LoVo (cell line): ENCODE measurements at regions not wholly inside any gene's neighbourhood (a gene's known extent, or its start where the extent isn't known, plus 50 kb on each side); places are given as distances from the start of the nearest gene placed in this dataset.
A peak's percentile ranks its signal among the peaks of the same experiment; 100 is the strongest.
"Not testable (repeated sequence)": the region's sequence is repeated elsewhere in the genome, so short reads cannot be mapped to it uniquely, and the experiment has no call there.

Experiments
- DNase-seq: peaks from one replicate; pipeline ENCODE4 v3.0.0-alpha.2; 2016; ENCODE audit warnings: low spot score

DNA sequence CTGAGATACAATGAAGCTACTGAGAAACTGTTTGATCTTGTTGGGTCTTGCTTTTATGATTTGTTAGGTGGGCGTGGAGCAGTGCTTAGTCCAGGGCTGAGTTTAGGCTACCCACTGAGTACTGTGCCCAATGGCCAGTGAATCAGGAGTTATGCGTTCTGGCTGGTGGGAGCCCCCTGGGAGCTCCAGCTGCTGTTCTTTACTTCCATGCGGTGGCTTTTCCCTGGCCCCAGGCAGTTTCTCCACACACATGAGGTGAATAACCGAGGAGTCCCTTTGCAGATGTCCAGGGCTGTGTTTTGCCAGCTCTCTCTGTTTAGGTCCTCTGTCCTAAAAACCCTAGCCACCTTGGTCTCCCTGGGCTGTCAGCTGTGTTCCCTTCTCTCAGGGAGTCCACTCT lies 106.5 kb downstream of the KLF13 start:
- DNase-seq, result no peak

DNA sequence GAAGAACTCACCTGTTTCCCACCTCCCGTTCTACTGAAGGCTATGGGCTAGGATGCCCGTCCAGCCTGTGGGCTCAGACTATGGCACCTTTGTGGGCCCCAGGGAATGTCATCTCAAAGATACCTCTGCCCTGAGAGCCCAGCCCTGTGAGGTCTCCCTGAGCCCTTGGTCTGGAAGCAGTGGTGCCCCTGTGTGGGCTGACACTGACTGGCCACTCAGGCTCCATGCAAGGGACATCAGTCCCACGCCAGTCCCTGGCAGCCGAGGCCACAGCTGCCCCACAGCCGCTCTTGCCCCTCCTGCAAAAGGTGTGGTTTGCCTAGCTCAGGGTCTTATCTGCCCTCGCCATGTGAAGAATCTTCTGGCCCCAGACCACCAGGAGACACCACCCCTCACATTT lies 106.9 kb downstream of the KLF13 start:
- no peak for DNase-seq

DNA sequence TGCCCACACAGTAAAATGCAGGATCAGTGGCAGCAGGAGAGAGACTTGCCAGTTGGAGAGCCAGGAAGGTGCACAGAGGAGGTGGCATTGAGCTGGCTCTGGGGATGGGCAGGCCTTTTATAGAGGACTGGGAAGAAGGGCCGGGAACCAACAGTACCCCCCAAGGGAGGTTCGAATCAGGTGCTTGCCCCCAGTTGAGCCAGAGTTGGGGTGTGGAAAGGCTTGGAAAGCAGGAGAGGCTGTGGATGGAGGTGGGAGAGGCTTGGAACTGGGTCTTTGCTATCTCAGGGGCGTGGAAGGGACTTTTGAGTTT lies 107.6 kb downstream of the KLF13 start:
- DNase-seq, result no peak

DNA sequence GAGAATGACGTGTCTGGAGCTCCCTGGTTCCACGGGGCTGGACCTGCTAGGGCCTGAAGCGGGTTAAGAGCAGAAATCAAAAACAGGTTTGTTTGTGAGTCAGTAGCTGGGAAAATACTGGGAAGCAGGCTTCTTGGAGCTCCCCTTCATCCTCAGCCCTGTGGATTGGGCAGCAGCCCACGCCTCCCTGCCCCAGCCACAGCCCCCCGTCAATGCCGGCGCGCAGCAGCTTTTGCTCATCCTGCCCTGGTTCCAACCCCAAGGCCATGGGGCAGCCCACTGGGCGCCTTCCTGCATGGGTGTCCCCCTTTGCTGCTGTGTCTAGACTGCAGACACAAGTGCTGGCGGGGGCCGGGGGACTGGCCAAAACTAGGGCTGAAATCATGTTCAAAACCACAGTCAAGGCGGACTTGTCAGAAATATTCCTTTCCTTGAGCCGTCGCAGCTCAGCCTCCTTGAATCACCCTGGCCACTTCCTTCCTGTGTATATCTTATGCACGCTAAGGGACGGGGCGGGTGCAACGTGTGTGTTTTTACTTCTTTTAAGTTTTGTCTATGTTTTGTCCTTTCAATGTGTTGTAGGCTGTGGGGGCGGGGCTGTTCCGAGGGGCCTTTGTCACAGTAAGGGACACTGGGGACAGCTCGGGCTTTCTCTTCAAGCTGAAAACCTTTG lies 108.1 kb downstream of the KLF13 start:
- no peak for DNase-seq

DNA sequence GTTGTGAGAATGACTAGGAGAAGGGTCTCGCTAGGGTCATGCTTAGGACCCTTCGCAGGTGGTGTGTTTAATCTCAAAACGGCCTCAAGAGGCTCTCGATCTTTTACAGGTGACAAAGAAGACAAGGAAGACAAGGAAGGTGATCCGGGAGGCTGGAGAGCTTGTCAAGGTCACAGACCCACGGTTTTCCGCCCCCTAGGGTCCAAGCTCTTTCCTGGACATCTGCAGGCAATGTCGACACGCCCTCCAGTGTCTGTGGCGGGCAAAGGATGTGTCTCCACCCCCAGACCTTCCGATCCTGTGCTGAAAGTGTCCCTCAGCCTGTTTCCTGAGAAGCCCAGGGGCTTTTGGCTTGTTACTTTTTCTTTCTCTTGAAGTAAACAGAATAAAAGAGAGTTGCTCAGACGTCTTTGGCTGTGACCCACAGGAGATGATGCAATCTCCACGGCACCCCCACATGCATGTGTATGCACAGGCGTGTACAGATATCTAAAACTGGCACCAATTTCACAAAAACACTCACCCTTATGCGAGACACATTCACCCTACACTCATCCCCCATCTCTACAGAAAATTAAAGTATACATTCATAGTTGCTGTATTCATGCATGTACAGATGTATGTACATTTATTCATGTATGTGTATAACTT lies 108.8 kb downstream of the KLF13 start:
- DNase-seq, result peak; percentile 59

DNA sequence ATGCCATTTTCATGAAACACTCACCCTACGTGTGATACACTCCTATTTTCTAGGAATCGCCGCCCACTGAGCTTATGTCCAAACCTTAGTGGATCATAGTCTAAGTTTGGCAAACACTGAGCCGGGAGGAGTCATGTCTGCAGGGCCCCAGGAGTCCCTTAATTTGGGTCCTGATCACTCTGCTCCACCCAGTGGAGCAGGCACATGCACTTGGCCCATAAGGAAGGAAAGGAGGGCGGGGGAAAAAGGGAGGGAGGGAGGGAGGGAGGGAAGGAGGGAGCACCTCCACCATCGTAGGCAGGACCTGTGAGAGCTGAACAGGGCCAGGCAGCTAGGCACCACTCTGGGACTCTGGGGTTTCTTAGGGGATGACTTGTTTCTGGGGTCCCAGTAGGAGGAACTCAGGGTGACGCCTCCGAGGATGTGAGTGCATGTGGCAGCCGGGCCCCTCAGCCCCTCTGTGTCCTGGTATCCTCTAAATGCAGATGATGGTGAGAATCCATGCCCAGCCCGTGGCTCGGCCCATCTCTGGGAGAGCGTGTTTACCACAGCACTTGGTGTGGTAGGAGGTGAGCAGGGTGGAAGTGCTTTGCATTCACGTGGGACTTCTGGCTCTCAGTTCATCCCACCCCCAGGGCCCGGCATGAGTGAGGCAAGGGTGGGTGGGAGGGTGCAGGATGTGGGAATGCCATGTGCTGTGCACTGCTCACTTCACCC lies 109.4 kb downstream of the KLF13 start:
- DNase-seq, result no peak

DNA sequence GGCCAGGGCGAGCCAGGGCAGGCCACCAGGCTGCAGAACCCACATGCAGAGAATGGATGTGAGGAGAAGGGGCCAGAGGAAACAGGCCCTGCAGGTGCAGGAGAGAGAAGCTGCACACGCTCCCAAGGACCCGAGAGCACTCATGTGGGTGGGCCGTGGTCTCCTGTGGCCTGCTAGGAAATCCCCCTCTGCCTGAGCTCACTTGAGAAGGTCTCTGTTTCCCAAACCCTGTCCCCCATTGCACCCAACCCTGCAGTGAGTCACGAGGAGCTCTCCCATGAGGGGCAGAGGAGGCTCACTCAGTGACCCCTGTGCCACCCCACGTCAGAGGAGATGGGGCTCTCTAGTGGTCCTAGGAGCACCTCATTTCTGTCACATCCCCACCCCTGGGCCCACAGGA lies 111.1 kb downstream of the KLF13 start:
- DNase-seq, result no peak

DNA sequence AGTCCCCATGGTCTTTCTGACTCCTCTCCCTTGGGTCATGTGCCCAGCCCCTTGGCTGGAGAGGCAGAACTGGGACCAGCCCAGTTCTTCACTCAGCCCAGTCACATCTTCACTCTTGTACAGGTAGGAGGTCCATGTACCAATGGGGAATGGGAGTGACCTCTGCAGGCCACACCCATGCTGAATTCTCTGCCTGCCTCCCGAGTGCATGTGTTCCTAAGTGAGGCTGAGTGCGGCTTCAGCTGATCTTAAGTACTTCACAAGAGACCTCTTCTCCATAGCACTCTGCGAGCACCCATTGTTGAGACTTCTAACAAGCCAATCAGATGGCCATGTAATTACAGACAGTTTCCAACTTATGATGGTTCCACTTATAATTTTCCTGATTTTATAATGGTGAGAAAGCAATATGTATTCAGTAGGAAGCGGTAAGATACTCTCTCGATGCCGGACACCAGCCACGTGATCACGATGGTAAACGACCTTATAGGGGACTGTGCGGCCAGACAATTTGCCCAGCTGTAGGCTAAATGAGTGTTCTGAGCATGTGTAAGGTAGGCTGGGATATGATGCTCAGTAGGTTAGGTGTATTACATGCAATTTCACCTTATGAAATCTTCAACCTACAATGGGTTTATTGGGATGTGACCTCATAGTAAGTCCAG lies 112.1 kb downstream of the KLF13 start:
- no peak for DNase-seq

DNA sequence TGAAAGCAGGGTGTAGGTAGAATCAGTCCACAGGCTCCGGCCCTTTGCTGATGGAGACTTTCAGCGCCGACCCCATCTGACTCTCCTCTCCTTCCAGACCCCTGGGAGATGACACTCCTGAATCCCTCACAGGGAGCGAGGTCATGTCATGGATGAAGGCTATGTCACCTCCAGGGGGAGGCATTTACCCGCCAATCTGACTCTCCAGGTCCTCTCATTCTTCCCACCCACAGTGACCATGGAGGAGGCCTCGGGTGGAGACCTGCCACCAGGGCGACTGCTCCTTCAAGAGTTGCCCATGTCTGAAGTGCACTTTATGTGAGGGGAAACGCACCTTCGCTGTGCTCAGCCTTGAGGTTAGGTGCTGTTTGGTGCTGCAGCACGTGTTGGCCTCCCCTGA lies 112.7 kb downstream of the KLF13 start:
- no peak for DNase-seq

DNA sequence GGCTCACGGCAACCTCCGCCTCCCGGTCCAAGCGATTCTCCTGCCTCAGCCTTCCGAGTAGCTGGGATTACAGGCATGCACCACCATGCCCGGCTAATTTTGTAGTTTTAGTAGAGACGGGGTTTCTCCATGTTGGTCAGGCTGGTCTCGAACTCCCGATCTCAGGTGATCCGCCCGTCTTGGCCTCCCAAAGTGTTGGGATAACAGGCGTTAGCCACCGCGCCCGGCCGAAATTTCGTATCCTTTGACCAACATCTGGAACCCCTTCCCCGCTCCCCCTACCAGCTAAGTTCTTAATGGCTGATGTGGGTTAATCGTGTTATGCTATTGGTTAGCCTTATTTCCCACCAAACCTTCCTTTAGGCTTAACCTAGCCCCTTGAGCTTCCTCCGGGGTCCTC lies 113.6 kb downstream of the KLF13 start:
- not testable (repeated sequence) for DNase-seq

DNA sequence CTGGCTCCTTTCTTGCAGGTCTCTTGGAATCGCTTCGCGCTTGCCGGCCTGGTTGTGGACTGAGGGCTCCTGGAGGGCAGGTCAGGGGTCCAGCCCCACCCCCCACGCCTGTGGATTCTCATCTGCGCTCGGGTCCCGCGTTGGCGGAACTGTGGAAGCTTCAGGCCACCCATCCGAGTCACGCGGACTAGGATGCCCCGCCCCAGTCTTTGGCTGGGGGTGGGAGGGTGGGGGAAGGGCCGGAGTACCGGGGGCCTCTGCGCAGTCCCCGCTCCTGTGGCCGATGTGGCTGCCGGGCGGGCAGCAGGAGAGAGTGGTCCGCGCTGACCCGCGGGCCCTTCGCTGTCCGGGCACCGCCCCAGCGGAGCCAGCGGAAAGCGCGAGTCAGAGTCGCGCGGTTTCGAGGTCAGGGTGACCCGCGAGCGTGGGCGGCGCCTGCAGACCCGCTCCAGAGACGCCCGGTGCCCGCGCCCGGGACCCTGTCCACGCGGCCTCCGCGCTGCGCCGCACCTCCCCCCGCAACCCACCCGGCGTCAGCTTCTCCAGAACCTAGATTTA lies 114.2 kb downstream of the KLF13 start:
- no peak for DNase-seq

DNA sequence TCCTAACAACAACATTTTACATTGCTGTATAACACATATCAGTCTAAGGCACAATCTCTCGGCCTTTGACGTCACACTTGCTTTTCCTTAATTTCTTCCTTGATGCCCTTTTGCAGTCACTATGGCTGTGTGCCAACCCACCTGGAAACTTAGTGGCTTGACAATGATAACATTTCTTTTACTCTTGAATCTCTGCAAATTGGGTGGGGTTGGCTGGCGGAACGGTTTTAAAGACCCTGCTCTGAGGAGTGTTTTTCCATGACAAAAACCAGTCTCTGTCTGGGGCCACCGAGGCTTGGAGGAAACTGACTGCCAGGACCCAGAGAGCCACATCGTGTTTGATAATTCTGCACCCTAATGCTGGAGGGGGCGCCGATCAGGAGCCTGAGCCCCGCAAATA lies 115.6 kb downstream of the KLF13 start:
- DNase-seq, result no peak

DNA sequence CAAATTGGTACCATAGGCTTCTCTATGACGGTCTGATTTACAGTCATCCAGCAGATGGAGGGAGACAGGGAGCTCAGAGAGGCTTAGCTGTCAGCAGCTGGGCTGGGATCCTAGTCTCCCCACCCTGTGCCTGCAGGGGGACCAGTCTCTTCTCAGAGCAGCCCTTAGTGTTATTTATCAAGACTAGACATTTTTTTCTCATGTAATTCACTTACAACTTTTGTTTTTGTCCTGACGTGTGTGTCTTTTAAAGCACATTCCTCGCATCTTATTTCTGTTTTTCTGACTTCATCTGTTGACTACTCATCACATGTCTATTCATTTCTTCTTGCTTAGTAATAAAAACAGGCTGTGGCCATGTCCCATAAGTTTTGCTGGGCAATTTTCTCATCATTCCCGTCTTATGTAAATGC lies 116.1 kb downstream of the KLF13 start:
- DNase-seq, result no peak

DNA sequence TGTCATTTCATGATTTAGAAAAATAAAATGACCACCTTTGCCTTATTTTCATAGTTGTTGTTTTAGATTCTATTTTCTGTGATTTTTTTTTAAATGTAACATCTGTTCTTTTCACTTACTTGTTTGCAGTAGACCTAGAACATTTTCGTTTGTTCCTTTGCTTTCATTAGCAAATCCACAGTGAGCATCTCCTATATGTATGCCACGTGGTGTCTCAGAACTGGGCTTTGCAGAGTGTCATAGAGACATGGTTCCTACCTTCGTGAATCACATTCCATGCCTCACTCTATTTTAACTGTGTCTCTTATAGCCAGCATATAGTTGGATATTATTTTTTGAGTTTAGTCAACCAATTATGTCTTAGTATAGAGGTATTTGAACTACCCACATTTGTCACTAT lies 118.2 kb downstream of the KLF13 start:
- DNase-seq, result no peak

DNA sequence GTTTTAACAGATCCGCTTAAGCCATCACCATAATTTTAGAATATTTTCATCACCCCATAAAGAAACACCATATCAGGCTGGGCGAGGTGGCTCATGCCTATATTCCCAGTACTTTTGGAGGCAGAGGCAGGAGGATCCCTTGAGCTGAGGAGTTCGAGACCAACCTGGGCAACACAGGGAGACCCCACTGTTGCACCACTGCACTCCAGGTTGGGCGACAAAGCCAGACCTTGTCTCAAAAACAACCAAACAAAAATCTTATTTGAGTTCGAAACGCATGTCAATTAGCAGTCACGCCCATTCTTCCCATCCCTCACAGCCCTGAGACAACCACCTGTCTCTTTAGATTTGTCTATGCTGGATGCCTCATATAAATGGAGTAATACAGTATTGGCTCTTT lies 119.9 kb downstream of the KLF13 start:
- DNase-seq, result no peak

DNA sequence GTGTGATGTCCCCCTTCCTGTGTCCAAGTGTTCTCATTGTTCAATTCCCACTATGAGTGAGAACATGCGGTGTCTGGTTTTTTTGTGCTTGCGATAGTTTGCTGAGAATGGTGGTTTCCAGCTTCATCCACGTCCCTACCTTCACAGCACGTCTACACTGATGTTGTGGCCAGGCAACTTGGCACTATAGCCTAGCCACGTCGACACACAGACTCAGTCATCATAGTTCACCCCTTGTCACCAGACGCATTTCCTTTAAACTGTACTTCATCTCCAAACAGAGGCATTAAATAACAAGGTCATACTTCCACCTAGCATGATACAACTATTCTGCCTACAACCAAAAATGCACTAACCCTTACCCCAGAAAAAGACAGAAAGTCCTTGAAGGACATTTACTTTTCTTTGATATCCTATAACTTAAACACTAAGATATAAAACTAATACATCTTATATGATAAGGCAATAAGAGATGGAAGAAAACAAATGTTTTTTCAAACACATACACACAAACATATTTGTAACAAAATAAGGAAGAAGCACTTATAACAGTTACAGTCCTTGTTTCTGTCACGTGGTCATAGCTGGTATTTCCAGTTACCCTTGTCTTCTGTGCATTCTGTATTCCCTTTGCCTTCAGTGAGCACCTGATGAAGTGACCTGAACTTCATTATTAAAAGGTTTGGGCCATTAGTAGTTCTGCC lies 121.4 kb downstream of the KLF13 start:
- DNase-seq, result no peak

DNA sequence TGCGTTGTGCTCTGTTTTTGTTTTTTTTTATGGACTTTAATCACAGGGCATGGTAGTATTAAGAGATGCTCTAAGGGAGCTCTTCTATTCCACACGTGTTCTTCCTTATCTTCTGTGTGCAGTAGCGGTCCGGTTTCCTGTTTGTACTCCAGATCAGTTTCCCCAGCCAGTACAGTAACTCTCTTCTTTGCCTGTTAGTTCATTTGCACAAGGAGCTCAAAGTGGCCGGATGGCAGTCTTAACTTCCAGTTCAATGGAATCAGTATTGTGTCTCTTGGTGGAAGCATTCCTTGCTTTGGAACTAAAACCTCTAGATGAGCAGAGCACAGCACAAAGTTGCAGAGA lies 122.0 kb downstream of the KLF13 start:
- no peak for DNase-seq

DNA sequence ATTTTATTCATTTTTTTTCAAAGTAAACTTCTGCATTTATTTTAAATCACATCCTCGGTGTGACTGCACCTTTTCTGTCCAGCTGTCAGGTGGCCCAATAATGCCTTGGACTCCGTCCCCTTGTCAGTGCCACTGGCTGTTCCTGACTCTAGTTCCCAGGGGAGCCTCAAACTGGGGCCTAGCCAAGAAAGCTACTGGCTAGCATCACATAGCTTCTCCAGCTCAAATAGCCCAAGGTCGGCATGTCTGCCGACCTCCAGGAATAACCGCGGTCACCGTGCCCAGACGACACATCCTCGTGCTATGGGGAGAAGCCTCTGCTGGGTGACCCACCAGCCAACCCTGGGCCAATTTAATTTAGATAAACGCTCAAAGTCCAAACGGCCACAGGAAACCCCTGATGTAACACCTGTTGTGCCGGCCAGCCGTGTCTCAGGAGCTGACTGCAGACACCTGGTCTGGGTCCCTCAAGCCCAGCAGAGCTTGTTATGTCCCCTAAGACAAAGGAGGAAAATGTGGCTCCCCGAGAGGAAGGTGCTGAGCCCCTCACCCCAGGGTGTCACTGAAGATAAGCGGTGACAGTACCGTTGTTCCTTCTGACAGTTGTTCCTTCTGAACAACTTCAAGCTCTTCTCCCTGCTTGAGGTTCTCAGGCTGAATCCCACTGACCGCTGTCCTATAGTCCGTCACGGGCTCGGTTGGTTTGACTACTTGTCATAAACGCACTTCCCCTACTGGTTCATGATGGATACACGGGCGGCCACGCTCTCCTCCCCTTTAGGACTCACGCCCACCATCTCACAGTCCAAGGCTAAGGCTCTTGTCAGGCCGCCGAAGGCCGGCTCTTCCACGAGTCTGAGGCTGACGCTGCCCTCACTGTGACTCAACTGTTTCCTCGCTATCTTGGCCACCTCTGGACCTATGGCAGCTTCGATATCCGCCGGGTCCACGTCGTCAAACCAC lies 126.2 kb downstream of the KLF13 start:
- DNase-seq, result no peak

DNA sequence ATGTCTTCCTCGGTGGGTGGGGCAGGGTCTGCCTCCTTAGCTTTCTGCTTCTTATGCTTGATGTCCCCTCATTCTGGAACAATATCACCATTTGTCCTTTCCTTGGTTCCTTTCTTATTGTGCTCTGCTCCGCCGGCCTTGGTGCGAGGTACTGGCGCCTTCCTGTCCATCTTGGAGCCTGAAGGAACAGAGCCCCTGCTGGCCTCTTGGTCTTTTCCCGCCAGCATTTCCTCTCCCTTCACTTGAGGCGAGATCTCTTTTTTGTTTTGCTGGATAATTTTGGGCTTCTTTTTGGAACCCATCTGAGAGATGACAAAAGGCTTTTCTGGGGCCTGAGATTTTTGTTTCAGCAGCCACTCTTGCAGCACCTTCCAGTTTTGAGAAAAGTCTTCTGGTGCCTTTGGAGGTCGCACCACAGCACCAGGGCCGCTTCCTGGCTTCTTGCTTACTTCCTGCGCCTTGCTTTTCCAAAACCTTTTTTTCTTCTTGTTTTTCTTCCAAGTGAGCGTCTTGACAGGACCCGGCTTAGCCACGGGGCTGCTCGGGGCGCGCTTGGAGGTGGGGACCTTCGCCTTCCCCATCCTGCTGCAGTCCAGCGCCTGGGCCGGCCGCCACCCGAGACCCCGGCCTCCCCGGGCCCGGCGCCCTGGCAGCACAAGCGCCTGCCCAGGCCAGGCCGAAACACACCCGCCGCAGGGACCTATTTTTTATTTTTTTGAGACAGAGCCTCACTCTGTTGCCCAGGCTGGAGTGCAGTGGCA lies 127.1 kb downstream of the KLF13 start:
- no peak for DNase-seq

DNA sequence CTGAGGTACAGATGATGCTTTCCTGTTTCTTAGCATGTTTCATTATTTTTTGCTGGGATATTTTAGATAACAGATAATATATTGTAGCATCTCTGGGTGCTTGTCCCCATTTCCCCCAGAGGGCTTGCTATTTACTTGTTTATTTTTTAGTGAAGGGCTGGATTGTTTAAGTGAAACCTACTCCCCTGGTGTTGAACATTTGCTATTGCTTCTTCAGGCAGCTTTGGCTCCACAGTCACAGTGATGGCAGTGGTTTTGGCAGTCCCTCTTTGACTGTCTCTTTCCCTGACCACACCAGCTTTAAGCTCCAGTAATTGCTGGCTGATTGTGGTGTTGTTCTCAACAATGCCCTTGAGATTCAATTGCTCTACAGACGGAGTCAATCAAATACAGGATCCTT lies 128.9 kb downstream of the KLF13 start:
- no peak for DNase-seq
